ENCODE measurements at regions not wholly inside any gene's neighbourhood (a gene's known extent, or its start where the extent isn't known, plus 50 kb on each side); places are given as distances from the start of the nearest gene placed in this dataset.

DNA sequence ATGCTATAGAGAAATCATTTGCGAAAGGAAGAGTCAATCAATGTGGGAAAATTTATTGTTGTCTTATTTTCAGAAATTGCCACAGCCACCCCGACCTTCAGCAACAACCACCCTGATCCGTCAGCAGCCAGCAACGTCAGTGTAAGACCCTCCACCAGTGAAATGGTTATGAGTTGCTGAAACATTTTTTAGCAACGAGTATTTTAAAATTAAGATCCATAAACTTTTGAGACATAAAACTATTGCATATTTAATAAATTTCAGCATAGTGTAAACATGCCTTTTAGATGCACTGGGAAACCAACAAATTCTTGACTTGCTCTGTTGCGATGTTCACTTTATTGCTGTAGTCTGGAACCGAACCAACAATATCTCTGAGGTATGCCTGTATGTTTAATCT lies 887.9 kb downstream of the DCDC2C start:
- Histone ChIP-seq H3K27me3 (ENCODE audit: insufficient read depth, low read length) (no peaks in the 10 kb centered on the region), H4K20me1 (ENCODE audit: insufficient read depth, low read length) (no peaks in the 10 kb centered on the region), H3K27ac (ENCODE audit: low read depth, low read length) (no peak overlapping the region), H2AFZ (ENCODE audit: low read length) (no peak overlapping the region), H3K4me3 (ENCODE audit: insufficient read depth, low read length) (no peak overlapping the region), H3K4me2 (ENCODE audit: insufficient read depth, low read length) (no peak overlapping the region), H3K9me3 (ENCODE audit: low read depth, low read length) (no peaks in the 10 kb centered on the region), H3K36me3 (ENCODE audit: insufficient read depth, low read length) (no peaks in the 10 kb centered on the region), H3K4me1 (ENCODE audit: insufficient read depth, low read length) (no peaks in the 10 kb centered on the region), H3K79me2 (ENCODE audit: insufficient read depth, low read length) (no peaks in the 10 kb centered on the region)
- TF ChIP-seq CTCF (IDR thresholded peaks at IDR 0.05; ENCODE audit: extremely low read depth, low read depth, low read length) = no peak
- no peak for DNase-seq (ENCODE audit: insufficient read length, low spot score, missing footprints)

GRCh38 chr2:4597400-4597799 lies 894.0 kb downstream of the DCDC2C start:
- TF ChIP-seq CTCF (IDR thresholded peaks at IDR 0.05; ENCODE audit: extremely low read depth, low read depth, low read length) = no peak
- H2AFZ ChIP-seq (ENCODE audit: low read length) = no peak overlapping the region
- H4K20me1 ChIP-seq (ENCODE audit: insufficient read depth, low read length) = no peaks in the 10 kb centered on the region
- no peaks in the 10 kb centered on the region for H3K9me3 ChIP-seq (ENCODE audit: low read depth, low read length)
- no peak overlapping the region for H3K27ac ChIP-seq (ENCODE audit: low read depth, low read length)
- H3K4me3 ChIP-seq (ENCODE audit: insufficient read depth, low read length) = no peak overlapping the region
- no peaks in the 10 kb centered on the region for H3K36me3 ChIP-seq (ENCODE audit: insufficient read depth, low read length)
- H3K4me2 ChIP-seq (ENCODE audit: insufficient read depth, low read length) = no peak overlapping the region
- no peaks in the 10 kb centered on the region for H3K4me1 ChIP-seq (ENCODE audit: insufficient read depth, low read length)
- no peaks in the 10 kb centered on the region for H3K79me2 ChIP-seq (ENCODE audit: insufficient read depth, low read length)
- DNase-seq (ENCODE audit: insufficient read length, low spot score, missing footprints) = no peak
- H3K27me3 ChIP-seq (ENCODE audit: insufficient read depth, low read length) = no peaks in the 10 kb centered on the region

GRCh38 chr2:4604767-4605166 lies 901.4 kb downstream of the DCDC2C start:
- H3K27ac ChIP-seq (ENCODE audit: low read depth, low read length) = no peak overlapping the region
- H4K20me1 ChIP-seq (ENCODE audit: insufficient read depth, low read length) = no peaks in the 10 kb centered on the region
- no peak for TF ChIP-seq CTCF (IDR thresholded peaks at IDR 0.05; ENCODE audit: extremely low read depth, low read depth, low read length)

DNA sequence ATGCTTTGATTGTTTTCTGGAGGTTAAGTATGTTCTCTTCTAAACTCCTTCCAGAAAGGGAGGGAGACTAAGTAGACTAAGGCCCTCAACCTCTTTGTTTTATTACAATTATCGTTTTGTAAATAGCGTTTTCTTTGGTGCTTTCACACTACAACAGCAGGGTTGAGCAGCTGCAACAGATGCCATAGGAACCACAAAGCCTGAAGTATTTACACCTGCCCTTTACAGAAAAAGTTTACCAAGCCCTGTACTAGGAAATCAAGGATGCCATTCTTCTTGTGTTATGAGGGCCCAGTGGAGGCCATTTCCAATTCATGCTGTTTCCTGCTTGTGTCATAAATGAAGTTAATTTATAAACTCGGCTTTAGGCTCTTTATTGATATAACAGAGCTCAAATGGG lies 914.8 kb downstream of the DCDC2C start:
- no peak overlapping the region for H2AFZ ChIP-seq (ENCODE audit: low read length)
- no peaks in the 10 kb centered on the region for H4K20me1 ChIP-seq (ENCODE audit: insufficient read depth, low read length)
- no peaks in the 10 kb centered on the region for H3K36me3 ChIP-seq (ENCODE audit: insufficient read depth, low read length)
- H3K27ac ChIP-seq (ENCODE audit: low read depth, low read length) = no peak overlapping the region
- H3K79me2 ChIP-seq (ENCODE audit: insufficient read depth, low read length) = no peaks in the 10 kb centered on the region
- no peaks in the 10 kb centered on the region for H3K27me3 ChIP-seq (ENCODE audit: insufficient read depth, low read length)
- no peak overlapping the region for H3K4me2 ChIP-seq (ENCODE audit: insufficient read depth, low read length)
- no peak for TF ChIP-seq CTCF (IDR thresholded peaks at IDR 0.05; ENCODE audit: extremely low read depth, low read depth, low read length)
- H3K4me1 ChIP-seq (ENCODE audit: insufficient read depth, low read length) = no peaks in the 10 kb centered on the region
- no peak for DNase-seq (ENCODE audit: insufficient read length, low spot score, missing footprints)
- no peak overlapping the region for H3K4me3 ChIP-seq (ENCODE audit: insufficient read depth, low read length)
- H3K9me3 ChIP-seq (ENCODE audit: low read depth, low read length) = peaks cover 3% of the 10 kb centered on the region

More at GRCh38 chr2:4604767-4605166, 901.4 kb downstream of the DCDC2C start:
- H3K79me2 ChIP-seq (ENCODE audit: insufficient read depth, low read length) = no peaks in the 10 kb centered on the region
- H3K36me3 ChIP-seq (ENCODE audit: insufficient read depth, low read length) = no peaks in the 10 kb centered on the region
- no peak overlapping the region for H2AFZ ChIP-seq (ENCODE audit: low read length)
- no peak for DNase-seq (ENCODE audit: insufficient read length, low spot score, missing footprints)
- H3K9me3 ChIP-seq (ENCODE audit: low read depth, low read length) = no peaks in the 10 kb centered on the region
- no peak overlapping the region for H3K4me2 ChIP-seq (ENCODE audit: insufficient read depth, low read length)
- no peaks in the 10 kb centered on the region for H3K27me3 ChIP-seq (ENCODE audit: insufficient read depth, low read length)
- no peaks in the 10 kb centered on the region for H3K4me1 ChIP-seq (ENCODE audit: insufficient read depth, low read length)
- no peak overlapping the region for H3K4me3 ChIP-seq (ENCODE audit: insufficient read depth, low read length)
